Thoracic aorta (tissue), 2 donors: ENCODE measurements at regions not wholly inside any gene's neighbourhood (a gene's known extent, or its start where the extent isn't known, plus 50 kb on each side); places are given as distances from the start of the nearest gene placed in this dataset.
"Not testable (repeated sequence)": the region's sequence is repeated elsewhere in the genome, so short reads cannot be mapped to it uniquely, and the experiment has no call there.

Source experiments
- ATAC-seq: fragments of 150-250 bp; one replicate; pipeline ENCODE4 v1.8.0; 2017; ENCODE audit warnings: low read depth; ENCODE audit not compliant: insufficient number of reproducible peaks, low FRiP score
- DNase-seq: peaks from one replicate; pipeline ENCODE4 v3.0.0-alpha.2; 2020; ENCODE audit warnings: low spot score
- H3K27ac ChIP-seq, 2 donors: fragments of 200-600 bp; sonication (generic); 1 replicate in 1 of 2; 2 replicates in 1 of 2; pipeline ENCODE4 v1.5.1; 2016; ENCODE audit warnings: mild to moderate bottlenecking in 2 of 2, moderate library complexity in 2 of 2
- H3K27me3 ChIP-seq: fragments of 200-600 bp; sonication (generic); replicated peaks from 2 replicates; pipeline ENCODE4 v1.6.0; 2016; ENCODE audit warnings: mild to moderate bottlenecking; ENCODE audit not compliant: insufficient read depth
- H3K36me3 ChIP-seq: fragments of 200-600 bp; sonication (generic); one replicate; pipeline ENCODE4 v1.5.1; 2016
- H3K4me1 ChIP-seq, 2 donors: fragments of 200-600 bp; sonication (generic); 1 replicate in 1 of 2; 2 replicates in 1 of 2; pipeline versions ENCODE4 v1.5.1 to v1.6.0; 2016; ENCODE audit warnings: low read depth in 2 of 2, mild to moderate bottlenecking in 1 of 2; ENCODE audit not compliant: control insufficient read depth in 1 of 2
- H3K4me3 ChIP-seq: fragments of 200-600 bp; sonication (generic); 2 replicates; pipeline ENCODE4 v1.5.1; 2016; ENCODE audit warnings: mild to moderate bottlenecking
- H3K9me3 ChIP-seq: fragments of 200-600 bp; sonication (generic); 2 replicates; pipeline ENCODE4 v1.5.1; 2016
- CTCF ChIP-seq: fragments of 200-600 bp; sonication (generic); IDR thresholded peaks from one replicate; pipeline ENCODE4 v1.5.1; 2019; ENCODE audit warnings: antibody characterized with exemption

- Histone ChIP-seq H3K27me3 (no peaks in the 10 kb centered on the region), H3K27ac (no peak overlapping the region), H3K4me1 (no peaks in the 10 kb centered on the region), H3K36me3 (no peaks in the 10 kb centered on the region), H3K9me3 (no peaks in the 10 kb centered on the region), H3K4me3 (no peak overlapping the region)
- TF ChIP-seq CTCF, result no peak
- ATAC-seq (no peak), DNase-seq (no peak)
Measured at GRCh38 chr5:173392172-173392571, 64.0 kb upstream of the STC2 start.

GRCh38 chr5:173391031-173391430, 62.8 kb upstream of the STC2 start:
- DNase-seq (no peak), ATAC-seq (no peak)
- no peak overlapping the region for H3K4me3 ChIP-seq
- H3K9me3 ChIP-seq, result no peaks in the 10 kb centered on the region
- no peak overlapping the region for H3K27ac ChIP-seq
- no peaks in the 10 kb centered on the region for H3K4me1 ChIP-seq
- no peak for TF ChIP-seq CTCF
- H3K36me3 ChIP-seq, result no peaks in the 10 kb centered on the region
- no peaks in the 10 kb centered on the region for H3K27me3 ChIP-seq

- not testable (repeated sequence) for H3K36me3 ChIP-seq, DNase-seq, H3K27me3 ChIP-seq, H3K4me1 ChIP-seq, H3K4me3 ChIP-seq, ATAC-seq, H3K9me3 ChIP-seq, H3K27ac ChIP-seq
Measured at GRCh38 chr5:173387293-173387692, 59.1 kb upstream of the STC2 start.

- no peak for TF ChIP-seq CTCF
- H3K27me3 ChIP-seq, result no peaks in the 10 kb centered on the region
- DNase-seq, result no peak
Measured at GRCh38 chr5:173385832-173386360, 57.7 kb upstream of the STC2 start.

GRCh38 chr5:173383711-173384110, 55.5 kb upstream of the STC2 start:
- no peaks in the 10 kb centered on the region for H3K27me3 ChIP-seq
- no peak for TF ChIP-seq CTCF
- H3K4me3 ChIP-seq, result no peak overlapping the region
- H3K9me3 ChIP-seq, result no peaks in the 10 kb centered on the region
- ATAC-seq (no peak), DNase-seq (no peak)
- H3K36me3 ChIP-seq, result no peaks in the 10 kb centered on the region
- no peak overlapping the region for H3K27ac ChIP-seq
- no peaks in the 10 kb centered on the region for H3K4me1 ChIP-seq

More at GRCh38 chr5:173385832-173386360, 57.7 kb upstream of the STC2 start:
- H3K9me3 ChIP-seq, result no peaks in the 10 kb centered on the region
- ATAC-seq, result no peak
- H3K4me3 ChIP-seq, result no peak overlapping the region
- H3K4me1 ChIP-seq, result no peaks in the 10 kb centered on the region
- H3K27ac ChIP-seq, result no peak overlapping the region
- H3K36me3 ChIP-seq, result no peaks in the 10 kb centered on the region

GRCh38 chr5:173378727-173379126, 50.5 kb upstream of the STC2 start:
- Histone ChIP-seq H3K36me3 (no peaks in the 10 kb centered on the region), H3K4me1 (no peaks in the 10 kb centered on the region), H3K9me3 (no peaks in the 10 kb centered on the region), H3K27me3 (no peaks in the 10 kb centered on the region), H3K27ac (no peak overlapping the region), H3K4me3 (no peak overlapping the region)
- no peak for DNase-seq
- ATAC-seq, result no peak
- no peak for TF ChIP-seq CTCF
